ENCODE measurements at regions not wholly inside any gene's neighbourhood (a gene's known extent, or its start where the extent isn't known, plus 50 kb on each side); places are given as distances from the start of the nearest gene placed in this dataset.

- H3K27ac Mint-ChIP-seq = no peak overlapping the region
- no peaks in the 10 kb centered on the region for H3K36me3 Mint-ChIP-seq
- H3K4me3 Mint-ChIP-seq = no peak overlapping the region
- ChIA-PET CTCF (no interaction called here), POLR2A (no interaction called here)
- no peaks in the 10 kb centered on the region for H3K27me3 Mint-ChIP-seq (ENCODE audit: low read depth)
- no peak for ATAC-seq
- H3K4me1 Mint-ChIP-seq = peaks cover 16% of the 10 kb centered on the region
- no peak for DNase-seq (ENCODE audit: low spot score)
- H3K9me3 Mint-ChIP-seq = peaks cover 5% of the 10 kb centered on the region; the same call in 1 of the 2 replicates
- TF ChIP-seq HMGXB4 (CRISPR knock-in tag; IDR thresholded peaks at IDR 0.05) = no peak
- TF ChIP-seq JUN (CRISPR knock-in tag; IDR thresholded peaks at IDR 0.05) = no peak
- no peak for TF ChIP-seq ZNF281 (CRISPR knock-in tag; IDR thresholded peaks at IDR 0.05)
- no peak for TF ChIP-seq CDX4 (CRISPR knock-in tag; IDR thresholded peaks at IDR 0.05; ENCODE audit: borderline replicate concordance)
- no peak for TF ChIP-seq ZNF121 (CRISPR knock-in tag; IDR thresholded peaks at IDR 0.05)
- TF ChIP-seq ZNF232 (CRISPR knock-in tag; IDR thresholded peaks at IDR 0.05) = no peak
Observed at GRCh38 chr5:3034449-3034848, 283.0 kb upstream of the IRX2 start.

- peaks cover 16% of the 10 kb centered on the region for H3K4me1 Mint-ChIP-seq
- POLR2A ChIA-PET = no interaction called here
- CTCF ChIA-PET = no interaction called here
- no peak overlapping the region for H3K27ac Mint-ChIP-seq
- ATAC-seq = peak; percentile 47
- no peak for TF ChIP-seq ARID4B (CRISPR knock-in tag; IDR thresholded peaks at IDR 0.05; ENCODE audit: borderline replicate concordance)
- no peak overlapping the region for H3K4me3 Mint-ChIP-seq
- H3K36me3 Mint-ChIP-seq = no peaks in the 10 kb centered on the region
- no peaks in the 10 kb centered on the region for H3K27me3 Mint-ChIP-seq (ENCODE audit: low read depth)
- H3K9me3 Mint-ChIP-seq = peaks cover 9% of the 10 kb centered on the region
- DNase-seq (ENCODE audit: low spot score) = no peak
Observed at GRCh38 chr5:3033033-3033755, 281.7 kb upstream of the IRX2 start.

- H3K27me3 Mint-ChIP-seq (ENCODE audit: low read depth) = no peaks in the 10 kb centered on the region
- no peak overlapping the region for H3K4me3 Mint-ChIP-seq
- H3K36me3 Mint-ChIP-seq = no peaks in the 10 kb centered on the region
- CTCF ChIA-PET = no interaction called here
- H3K4me1 Mint-ChIP-seq = peaks cover 16% of the 10 kb centered on the region
- DNase-seq (ENCODE audit: low spot score) (no peak), ATAC-seq (no peak)
- no peak overlapping the region for H3K27ac Mint-ChIP-seq
- POLR2A ChIA-PET = no interaction called here
- H3K9me3 Mint-ChIP-seq = peaks cover 9% of the 10 kb centered on the region
- TF ChIP-seq HMGA2 (CRISPR knock-in tag; IDR thresholded peaks at IDR 0.05) (no peak), JAZF1 (CRISPR knock-in tag; IDR thresholded peaks at IDR 0.05) (no peak), OVOL2 (CRISPR knock-in tag; IDR thresholded peaks at IDR 0.05; ENCODE audit: borderline replicate concordance) (no peak), ZNF219 (CRISPR knock-in tag; IDR thresholded peaks at IDR 0.05; ENCODE audit: borderline replicate concordance) (no peak), ZNF138 (CRISPR knock-in tag; conservative IDR thresholded peaks at IDR 0.05) (no peak), ATF3 (CRISPR knock-in tag; conservative IDR thresholded peaks at IDR 0.05) (no peak), SOX15 (CRISPR knock-in tag; IDR thresholded peaks at IDR 0.05) (no peak), ATF2 (CRISPR knock-in tag; IDR thresholded peaks at IDR 0.05; ENCODE audit: borderline replicate concordance, low read depth) (no peak), PREB (CRISPR knock-in tag; IDR thresholded peaks at IDR 0.05; ENCODE audit: borderline replicate concordance) (no peak), NFE2L1 (CRISPR knock-in tag; IDR thresholded peaks at IDR 0.05) (no peak), TP53 (CRISPR knock-in tag; IDR thresholded peaks at IDR 0.05) (no peak), GRHL2 (CRISPR knock-in tag; IDR thresholded peaks at IDR 0.05; ENCODE audit: insufficient replicate concordance, severe bottlenecking) (no peak), ZBTB21 (CRISPR knock-in tag; IDR thresholded peaks at IDR 0.05; ENCODE audit: borderline replicate concordance) (no peak)
Observed at GRCh38 chr5:3032513-3032912, 281.0 kb upstream of the IRX2 start.

All from WTC11 (cell line).